LNCAP (cell line): ENCODE measurements at regions not wholly inside any gene's neighbourhood (a gene's known extent, or its start where the extent isn't known, plus 50 kb on each side); places are given as distances from the start of the nearest gene placed in this dataset.

Experiments
- CTCF ChIP-seq: fragments of 450-650 bp; IDR thresholded peaks from 2 replicates; pipeline ENCODE4 v1.5.1; 2017; ENCODE audit warnings: mild to moderate bottlenecking

- no peak for TF ChIP-seq CTCF
These were observed 1553.0 kb upstream of the PIK3C3 start for GRCh38 chr18:40402052-40402451.

- no peak for TF ChIP-seq CTCF
These were observed 1566.9 kb upstream of the PIK3C3 start for GRCh38 chr18:40388121-40388520.

- TF ChIP-seq CTCF, result no peak
These were observed 1567.8 kb upstream of the PIK3C3 start for GRCh38 chr18:40387130-40387787.

GRCh38 chr18:40382197-40382596 is 1572.8 kb upstream of the PIK3C3 start:
- TF ChIP-seq CTCF, result no peak

- no peak for TF ChIP-seq CTCF
These were observed 1574.2 kb upstream of the PIK3C3 start for GRCh38 chr18:40380686-40381439.

GRCh38 chr18:40375837-40376236 is 1579.2 kb upstream of the PIK3C3 start:
- no peak for TF ChIP-seq CTCF

- no peak for TF ChIP-seq CTCF
These were observed 1583.4 kb upstream of the PIK3C3 start for GRCh38 chr18:40371673-40372072.
